CD8-positive, alpha-beta memory T cell (primary cell): ENCODE measurements at regions not wholly inside any gene's neighbourhood (a gene's known extent, or its start where the extent isn't known, plus 50 kb on each side); places are given as distances from the start of the nearest gene placed in this dataset.
"Not testable (repeated sequence)": the region's sequence is repeated elsewhere in the genome, so short reads cannot be mapped to it uniquely, and the experiment has no call there.

Source experiments
- CTCF ChIA-PET: fragments of 350-600 bp; sonication (Branson Sonifier 250); formaldehyde crosslinking; loops from one replicate; lab custom pipeline; 2021; ENCODE audit warnings: antibody characterized with exemption; lab: Charles Lee
- POLR2A ChIA-PET: fragments of 350-600 bp; sonication (Branson Sonifier 250); formaldehyde crosslinking; loops from one replicate; lab custom pipeline; 2021; ENCODE audit warnings: antibody characterized with exemption; lab: Charles Lee
- DNase-seq, 5 donors: peaks; one replicate each; pipeline versions ENCODE4 v3.0.0 to v3.0.0-alpha.2; 2020 to 2022; ENCODE audit warnings: mixed read lengths in 1 of 5
- H3K27ac ChIP-seq: one replicate; pipeline ENCODE4 v1.7.0; 2013; ENCODE audit warnings: low read depth, mild to moderate bottlenecking, low read length, moderate library complexity
- H3K27me3 ChIP-seq: 2 replicates; pipeline ENCODE4 v1.7.0; 2013; ENCODE audit warnings: low read length, mild to moderate bottlenecking; ENCODE audit not compliant: insufficient read depth, poor library complexity, severe bottlenecking
- H3K36me3 ChIP-seq: 2 replicates; pipeline ENCODE4 v1.7.0; 2013; ENCODE audit warnings: mild to moderate bottlenecking, low read length, moderate library complexity; ENCODE audit not compliant: insufficient read depth
- H3K4me1 ChIP-seq: 2 replicates; pipeline ENCODE4 v1.7.0; 2013; ENCODE audit warnings: mild to moderate bottlenecking, low read length, moderate library complexity; ENCODE audit not compliant: insufficient read depth
- H3K4me3 ChIP-seq: 2 replicates; pipeline ENCODE4 v1.7.0; 2013; ENCODE audit warnings: mild to moderate bottlenecking, low read length
- H3K9me3 ChIP-seq: 2 replicates; pipeline ENCODE4 v1.7.0; 2013; ENCODE audit warnings: mild to moderate bottlenecking, low read length
- H3K27ac Mint-ChIP-seq, 8 donors: one replicate each; pipeline ENCODE4 v1.8.0; 2020 to 2021; ENCODE audit warnings: mixed read lengths in 8 of 8, mild to moderate bottlenecking in 6 of 8, inconsistent platforms in 3 of 8, moderate library complexity in 3 of 8
- H3K27me3 Mint-ChIP-seq, 2 donors: one replicate each; pipeline ENCODE4 v1.8.0; 2020 to 2021; ENCODE audit warnings: mixed read lengths in 2 of 2, mild to moderate bottlenecking in 1 of 2, moderate library complexity in 1 of 2
- H3K36me3 Mint-ChIP-seq, 3 donors: one replicate each; pipeline ENCODE4 v1.8.0; 2020 to 2021; ENCODE audit warnings: mixed read lengths in 3 of 3, inconsistent platforms in 1 of 3, mild to moderate bottlenecking in 1 of 3
- H3K4me1 Mint-ChIP-seq, 3 donors: one replicate each; pipeline ENCODE4 v1.8.0; 2020 to 2021; ENCODE audit warnings: mixed read lengths in 3 of 3, inconsistent platforms in 1 of 3, mild to moderate bottlenecking in 1 of 3
- H3K4me3 Mint-ChIP-seq, 7 donors: one replicate each; pipeline ENCODE4 v1.8.0; 2020 to 2021; ENCODE audit warnings: mixed read lengths in 7 of 7, mild to moderate bottlenecking in 6 of 7, moderate library complexity in 4 of 7, inconsistent platforms in 2 of 7
- H3K9me3 Mint-ChIP-seq, 5 donors: one replicate each; pipeline ENCODE4 v1.8.0; 2020 to 2022; ENCODE audit warnings: mixed read lengths in 5 of 5, mild to moderate bottlenecking in 3 of 5, moderate library complexity in 2 of 5, inconsistent platforms in 1 of 5

DNA sequence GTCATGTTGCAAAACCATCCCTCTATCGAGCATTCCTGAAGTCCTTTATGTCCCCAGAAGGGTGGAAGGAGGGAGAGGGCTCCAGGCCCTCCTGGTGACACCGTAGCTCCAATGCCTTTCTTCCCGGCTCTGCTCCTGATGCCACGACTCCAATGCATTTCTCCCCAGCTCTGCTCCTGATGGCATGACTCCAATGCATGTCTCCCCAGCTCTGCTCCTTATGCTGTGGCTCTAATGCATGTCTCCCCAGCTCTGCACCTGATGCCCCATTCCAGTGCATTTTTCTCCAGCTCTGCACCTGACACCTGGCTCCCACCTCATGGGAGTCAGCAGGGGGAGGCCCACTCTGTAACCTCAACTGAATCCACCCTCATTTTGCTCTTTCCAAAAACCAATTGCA is 153.0 kb upstream of the SALL3 start:
- no peaks in the 10 kb centered on the region for H3K36me3 Mint-ChIP-seq
- CTCF ChIA-PET: no interaction called here
- no peaks in the 10 kb centered on the region for H3K36me3 ChIP-seq
- H3K27ac Mint-ChIP-seq: no peak overlapping the region
- H3K9me3 Mint-ChIP-seq: peaks cover 0 to 5% (median 2%) of the 10 kb centered on the region in 5 donors
- no peaks in the 10 kb centered on the region for H3K9me3 ChIP-seq
- POLR2A ChIA-PET: no interaction called here
- H3K27ac ChIP-seq: no peak overlapping the region
- no peak for DNase-seq
- H3K4me3 Mint-ChIP-seq: no peak overlapping the region
- H3K4me3 ChIP-seq: no peak overlapping the region
- H3K4me1 Mint-ChIP-seq: no peaks in the 10 kb centered on the region
- H3K27me3 Mint-ChIP-seq: peaks cover 4 to 7% of the 10 kb centered on the region in 2 donors
- H3K27me3 ChIP-seq: no peaks in the 10 kb centered on the region
- H3K4me1 ChIP-seq: no peaks in the 10 kb centered on the region

DNA sequence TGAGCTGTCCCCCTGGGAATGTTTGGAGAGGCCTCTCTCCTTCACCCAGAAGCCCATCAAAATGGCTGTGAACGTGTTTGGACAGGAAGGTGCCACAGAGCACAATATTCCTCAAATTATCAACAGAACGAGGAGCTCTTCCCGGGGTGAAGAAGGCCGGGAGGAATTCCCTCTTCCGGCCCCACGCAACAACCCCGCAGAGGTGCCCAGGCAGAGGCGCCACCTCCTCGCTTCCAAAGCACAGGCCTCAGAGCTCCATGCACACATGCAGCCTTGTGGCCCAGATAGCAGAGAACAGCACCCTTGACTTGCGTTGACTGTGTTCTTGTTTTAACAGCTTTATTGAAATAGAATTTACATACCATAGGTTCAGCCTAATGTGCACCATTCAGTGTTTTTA is 152.5 kb upstream of the SALL3 start:
- Mint-ChIP-seq H3K4me3 (no peak overlapping the region), H3K4me1 (no peaks in the 10 kb centered on the region), H3K27me3 (peaks cover 4% of the 10 kb centered on the region in 2 donors), H3K36me3 (no peaks in the 10 kb centered on the region), H3K9me3 (peaks cover 0 to 5% (median 2%) of the 10 kb centered on the region in 5 donors), H3K27ac (no peak overlapping the region)
- Histone ChIP-seq H3K4me3 (no peak overlapping the region), H3K9me3 (no peaks in the 10 kb centered on the region), H3K36me3 (no peaks in the 10 kb centered on the region), H3K27ac (no peak overlapping the region), H3K4me1 (no peaks in the 10 kb centered on the region), H3K27me3 (no peaks in the 10 kb centered on the region)
- no peak for DNase-seq
- ChIA-PET POLR2A (no interaction called here), CTCF (no interaction called here)

DNA sequence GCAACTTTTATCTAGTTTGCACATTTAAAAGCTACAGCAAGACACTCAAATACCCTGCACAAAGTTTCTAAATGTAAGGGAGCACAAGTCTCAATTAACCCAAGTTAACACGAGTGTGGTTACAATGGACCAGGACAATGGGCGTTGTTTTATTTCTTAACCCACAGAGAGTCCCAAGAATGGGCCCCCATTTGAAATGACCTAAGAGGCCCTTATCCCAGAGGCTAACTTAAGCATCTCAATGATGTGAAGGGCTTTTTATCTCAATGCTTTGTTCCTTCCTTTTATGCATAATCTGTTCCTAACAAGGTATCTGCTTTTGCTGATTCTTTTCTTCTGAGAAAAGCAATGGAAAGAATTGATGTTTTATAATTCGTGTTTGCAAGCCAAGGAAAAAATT is 151.5 kb upstream of the SALL3 start:
- Mint-ChIP-seq H3K9me3 (peaks cover 0 to 5% (median 2%) of the 10 kb centered on the region in 5 donors), H3K4me3 (no peak overlapping the region), H3K36me3 (no peaks in the 10 kb centered on the region), H3K4me1 (no peaks in the 10 kb centered on the region), H3K27me3 (peaks cover 4 to 8% of the 10 kb centered on the region in 2 donors), H3K27ac (no peak overlapping the region)
- DNase-seq: no peak
- ChIA-PET CTCF (no interaction called here), POLR2A (no interaction called here)
- Histone ChIP-seq H3K27ac (no peak overlapping the region), H3K27me3 (no peaks in the 10 kb centered on the region), H3K4me3 (no peak overlapping the region), H3K4me1 (no peaks in the 10 kb centered on the region), H3K9me3 (no peaks in the 10 kb centered on the region), H3K36me3 (no peaks in the 10 kb centered on the region)

DNA sequence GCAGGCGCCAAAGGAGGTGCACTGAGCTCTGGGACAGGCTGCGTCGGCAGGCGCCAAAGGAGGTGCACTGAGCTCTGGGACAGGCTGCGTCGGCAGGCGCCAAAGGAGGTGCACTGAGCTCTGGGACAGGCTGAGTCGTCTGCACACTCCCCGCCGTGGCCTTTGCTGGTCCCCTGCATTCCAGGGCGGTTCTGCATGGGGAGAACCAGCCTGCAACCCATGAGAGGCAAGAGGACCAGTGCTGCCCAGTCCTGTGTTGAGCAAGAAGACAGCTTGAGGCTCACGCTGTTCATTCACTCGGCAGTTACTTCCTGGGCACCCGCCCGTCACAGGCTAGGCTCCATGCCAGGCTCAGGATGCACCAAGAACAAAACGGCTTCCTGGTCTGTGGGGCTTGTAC is 150.6 kb upstream of the SALL3 start:
- CTCF ChIA-PET, H3K27ac ChIP-seq, H3K36me3 Mint-ChIP-seq, H3K27ac Mint-ChIP-seq, H3K36me3 ChIP-seq, H3K9me3 ChIP-seq, H3K4me3 Mint-ChIP-seq, POLR2A ChIA-PET, DNase-seq, H3K4me3 ChIP-seq, H3K27me3 ChIP-seq, H3K4me1 ChIP-seq, H3K27me3 Mint-ChIP-seq, H3K4me1 Mint-ChIP-seq, H3K9me3 Mint-ChIP-seq: not testable (repeated sequence)

DNA sequence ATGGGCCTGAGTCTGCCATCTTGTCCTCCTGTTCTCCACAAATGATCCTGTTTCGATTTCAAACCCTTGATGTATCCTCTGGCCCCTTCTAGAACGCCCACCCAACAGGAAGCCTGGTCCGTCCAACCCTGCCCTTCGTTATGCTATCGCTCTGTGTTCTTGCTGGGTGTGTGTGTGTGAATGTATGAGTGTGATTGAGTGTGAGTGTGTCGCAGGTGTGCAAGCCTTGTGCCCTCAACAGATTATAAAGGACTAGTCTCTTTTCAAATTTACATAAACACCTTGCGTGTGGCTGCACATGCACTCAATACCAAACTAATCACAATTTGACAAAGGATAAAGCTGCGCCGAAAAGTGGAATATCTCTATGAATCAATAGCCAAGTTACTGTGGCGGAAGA is 149.5 kb upstream of the SALL3 start:
- Histone ChIP-seq H3K4me3 (no peak overlapping the region), H3K27ac (no peak overlapping the region), H3K36me3 (no peaks in the 10 kb centered on the region), H3K9me3 (no peaks in the 10 kb centered on the region), H3K4me1 (no peaks in the 10 kb centered on the region), H3K27me3 (no peaks in the 10 kb centered on the region)
- Mint-ChIP-seq H3K4me1 (no peaks in the 10 kb centered on the region), H3K27ac (no peak overlapping the region), H3K4me3 (no peak overlapping the region), H3K27me3 (peaks cover 4 to 6% of the 10 kb centered on the region in 2 donors), H3K9me3 (peaks cover 0 to 5% (median 0%) of the 10 kb centered on the region in 5 donors), H3K36me3 (peaks cover 0 to 2% (median 0%) of the 10 kb centered on the region in 3 donors)
- ChIA-PET POLR2A (no interaction called here), CTCF (no interaction called here)
- DNase-seq: no peak

DNA sequence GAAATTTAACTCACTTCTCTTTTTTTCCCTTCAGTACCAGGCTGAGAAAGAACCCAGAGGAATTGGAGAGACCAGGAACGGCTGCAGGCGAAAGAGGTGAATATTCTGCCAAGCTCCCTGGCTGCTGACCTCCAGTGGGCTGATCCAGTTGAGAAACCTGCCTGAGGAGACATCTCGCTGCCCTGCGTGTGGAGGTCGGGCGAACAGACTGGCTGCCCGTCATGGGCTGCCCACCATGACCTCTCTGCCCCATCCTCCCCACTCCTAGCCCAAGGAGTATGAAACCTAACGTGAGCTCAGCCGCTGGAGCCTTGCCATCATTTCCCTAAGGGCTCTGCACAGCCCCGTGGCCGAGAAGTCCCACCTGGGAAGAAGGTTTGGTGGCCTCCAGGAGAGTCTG is 148.8 kb upstream of the SALL3 start:
- H3K4me3 ChIP-seq: no peak overlapping the region
- Mint-ChIP-seq H3K27me3 (peaks cover 4 to 6% of the 10 kb centered on the region in 2 donors), H3K9me3 (peaks cover 0 to 5% (median 0%) of the 10 kb centered on the region in 5 donors), H3K4me3 (no peak overlapping the region), H3K27ac (no peak overlapping the region), H3K36me3 (peaks cover 0 to 2% (median 0%) of the 10 kb centered on the region in 3 donors), H3K4me1 (no peaks in the 10 kb centered on the region)
- H3K27me3 ChIP-seq: no peaks in the 10 kb centered on the region
- H3K9me3 ChIP-seq: no peaks in the 10 kb centered on the region
- H3K36me3 ChIP-seq: no peaks in the 10 kb centered on the region
- H3K27ac ChIP-seq: no peak overlapping the region
- POLR2A ChIA-PET: no interaction called here
- no peak for DNase-seq
- CTCF ChIA-PET: no interaction called here
- H3K4me1 ChIP-seq: no peaks in the 10 kb centered on the region

DNA sequence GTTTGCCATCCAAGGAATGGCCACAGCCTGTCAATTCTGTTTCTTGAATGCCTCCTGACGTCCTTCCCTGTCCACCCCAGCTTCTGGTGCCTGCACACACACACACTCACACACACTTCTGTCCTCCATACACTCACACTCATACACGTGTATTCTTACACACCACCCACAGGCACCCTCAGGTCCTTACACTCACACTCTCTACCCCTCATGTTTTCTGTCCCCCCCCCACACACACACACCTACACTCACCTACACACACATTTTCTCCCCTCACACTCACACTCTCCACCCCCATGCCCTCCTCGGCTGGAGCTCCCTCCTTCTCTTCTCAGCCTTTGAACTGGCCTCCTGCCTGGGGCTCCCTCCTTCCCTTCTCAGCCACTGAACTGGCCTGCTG is 148.0 kb upstream of the SALL3 start:
- no peak overlapping the region for H3K27ac Mint-ChIP-seq
- POLR2A ChIA-PET: no interaction called here

DNA sequence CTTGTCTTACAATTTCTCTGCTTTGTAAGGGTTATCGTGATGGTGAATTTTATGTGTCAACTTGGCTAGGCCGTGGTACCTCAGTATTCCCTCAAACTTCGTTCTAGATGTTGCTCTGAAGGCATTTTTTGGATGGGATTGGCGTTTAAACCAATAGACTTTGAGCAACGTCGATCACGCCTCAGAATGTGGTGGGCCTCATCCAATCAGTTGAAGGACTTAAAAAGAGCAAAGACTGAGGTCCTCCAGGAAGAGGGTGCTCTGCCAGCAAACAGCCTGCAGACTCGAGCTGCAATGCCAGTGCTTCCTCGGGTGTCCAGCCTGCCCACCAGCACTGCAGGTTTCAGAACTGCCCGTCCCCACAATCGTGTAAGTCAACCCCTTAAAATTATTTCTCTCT is 145.8 kb upstream of the SALL3 start:
- H3K4me1 Mint-ChIP-seq: no peaks in the 10 kb centered on the region
- POLR2A ChIA-PET: no interaction called here
- Histone ChIP-seq H3K9me3 (no peaks in the 10 kb centered on the region), H3K4me1 (no peaks in the 10 kb centered on the region), H3K4me3 (no peak overlapping the region), H3K27ac (no peak overlapping the region), H3K27me3 (no peaks in the 10 kb centered on the region), H3K36me3 (no peaks in the 10 kb centered on the region)
- H3K36me3 Mint-ChIP-seq: peaks cover 0 to 2% (median 0%) of the 10 kb centered on the region in 3 donors
- CTCF ChIA-PET: no interaction called here
- H3K27ac Mint-ChIP-seq: no peak overlapping the region
- no peak for DNase-seq
- peaks cover 0 to 3% (median 0%) of the 10 kb centered on the region in 5 donors for H3K9me3 Mint-ChIP-seq
- H3K4me3 Mint-ChIP-seq: no peak overlapping the region
- peaks cover 4 to 6% of the 10 kb centered on the region in 2 donors for H3K27me3 Mint-ChIP-seq

More for the DNA sequence above, 148.0 kb upstream of the SALL3 start:
- peaks cover 0 to 5% (median 0%) of the 10 kb centered on the region in 5 donors for H3K9me3 Mint-ChIP-seq
- H3K36me3 Mint-ChIP-seq: peaks cover 0 to 2% (median 0%) of the 10 kb centered on the region in 3 donors
- Histone ChIP-seq H3K36me3 (no peaks in the 10 kb centered on the region), H3K9me3 (no peaks in the 10 kb centered on the region), H3K27me3 (no peaks in the 10 kb centered on the region), H3K27ac (no peak overlapping the region), H3K4me1 (no peaks in the 10 kb centered on the region), H3K4me3 (no peak overlapping the region)
- no peak for DNase-seq
- peaks cover 4 to 6% of the 10 kb centered on the region in 2 donors for H3K27me3 Mint-ChIP-seq
- CTCF ChIA-PET: no interaction called here
- H3K4me3 Mint-ChIP-seq: no peak overlapping the region
- no peaks in the 10 kb centered on the region for H3K4me1 Mint-ChIP-seq

DNA sequence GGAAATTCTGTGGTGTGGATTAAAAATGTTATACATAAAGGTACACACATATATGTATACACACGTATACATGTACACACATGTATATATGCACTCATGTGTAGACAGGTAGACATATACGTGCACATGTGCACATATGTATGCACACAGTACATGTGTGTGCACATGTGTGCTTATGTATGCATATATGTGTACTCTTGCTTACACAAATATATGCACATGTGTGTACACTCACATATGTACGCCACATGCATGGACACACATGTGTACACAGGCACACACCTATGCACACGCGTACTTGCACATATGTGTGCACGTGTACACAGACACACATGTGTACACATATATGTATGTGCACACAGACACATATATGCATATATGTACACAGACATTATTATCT is 142.8 kb upstream of the SALL3 start:
- H3K9me3 Mint-ChIP-seq: peaks cover 0 to 3% (median 0%) of the 10 kb centered on the region in 5 donors
- H3K36me3 Mint-ChIP-seq: peaks cover 0 to 2% (median 0%) of the 10 kb centered on the region in 3 donors
- H3K4me3 Mint-ChIP-seq: no peak overlapping the region
- H3K27me3 ChIP-seq: no peaks in the 10 kb centered on the region
- no peaks in the 10 kb centered on the region for H3K4me1 ChIP-seq
- POLR2A ChIA-PET: no interaction called here
- H3K36me3 ChIP-seq: no peaks in the 10 kb centered on the region
- no peak for DNase-seq
- no peak overlapping the region for H3K27ac ChIP-seq
- peaks cover 2 to 4% of the 10 kb centered on the region in 2 donors for H3K27me3 Mint-ChIP-seq
- H3K27ac Mint-ChIP-seq: no peak overlapping the region
- CTCF ChIA-PET: no interaction called here
- no peaks in the 10 kb centered on the region for H3K4me1 Mint-ChIP-seq
- H3K9me3 ChIP-seq: no peaks in the 10 kb centered on the region
- no peak overlapping the region for H3K4me3 ChIP-seq
